HepG2 (cell line): ENCODE measurements at regions not wholly inside any gene's neighbourhood (a gene's known extent, or its start where the extent isn't known, plus 50 kb on each side); places are given as distances from the start of the nearest gene placed in this dataset.

Experiments used
- ATAC-seq: fragments of 200-7000 bp; cut with Tn5 transposase; 3 replicates; pipeline ENCODE4 v1.9.1; 2020; ENCODE audit warnings: mild to moderate bottlenecking, moderate library complexity
- BruUV-seq: library from RNA; stranded (reverse); fragments of 400-500 nt; replicated peaks from 2 replicates; lab custom pipeline; 2021; lab: Mats Ljungman, UMichigan
- CTCF ChIA-PET: fragments of 300-600 bp; formaldehyde crosslinking; extraction: SDS; loops from one replicate; lab custom pipeline; 2021; ENCODE audit warnings: low total read pairs, inconsistent platforms, low intra/inter-chr PET ratio; lab: Yijun Ruan, JAX
- POLR2A ChIA-PET: fragments of 350-600 bp; sonication (Branson Sonifier 250); formaldehyde crosslinking; loops from one replicate; lab custom pipeline; 2020; ENCODE audit warnings: antibody characterized with exemption, inconsistent platforms; lab: Yijun Ruan, JAX
- DNase-seq: peaks from one replicate; pipeline ENCODE4 v3.0.0-alpha.2; 2015; ENCODE audit warnings: low spot score
- FAIRE-seq: peaks from 3 replicates; lab custom pipeline; 2011; peaks lifted over from hg19 to GRCh38; lab: Jason Lieb, UNC
- H2AFZ ChIP-seq: one replicate; pipeline ENCODE4 v1.6.1; 2011; ENCODE audit warnings: low read length, inconsistent platforms
- H3K27ac ChIP-seq: fragments of 300-600 bp; 3 replicates; pipeline ENCODE4 v1.8.0; 2011; ENCODE audit warnings: mixed run types, mild to moderate bottlenecking, mixed read lengths, low read length, inconsistent platforms; ENCODE audit not compliant: insufficient read depth; ENCODE audit errors: extremely low read length
- H3K27me3 ChIP-seq, 2 experiments: fragments of 200-600 bp in 1 of 2; 2 replicates in 1 of 2; 3 replicates in 1 of 2; pipeline versions ENCODE4 v1.6.0 to v1.8.0; 2011; ENCODE audit warnings: low read length in 2 of 2, mild to moderate bottlenecking in 2 of 2, moderate library complexity in 2 of 2, inconsistent platforms in 1 of 2; ENCODE audit not compliant: insufficient read depth in 2 of 2, control insufficient read depth in 1 of 2
- H3K36me3 ChIP-seq, 2 experiments: fragments of 200-600 bp in 1 of 2; replicated peaks in 1 of 2; 2 replicates in 1 of 2; 3 replicates in 1 of 2; pipeline versions ENCODE4 v1.5.1 to v1.8.0; 2011; ENCODE audit warnings: low read length in 2 of 2, inconsistent platforms in 1 of 2; ENCODE audit not compliant: insufficient read depth in 2 of 2, control insufficient read depth in 1 of 2
- H3K4me1 ChIP-seq: 2 replicates; pipeline ENCODE4 v1.5.1; 2012; ENCODE audit warnings: low read length, inconsistent platforms; ENCODE audit not compliant: insufficient read depth
- H3K4me2 ChIP-seq: 2 replicates; pipeline ENCODE4 v1.6.0; 2011; ENCODE audit warnings: low read depth, low read length, inconsistent platforms
- H3K4me3 ChIP-seq, 3 experiments: fragments of 200-600 bp in 1 of 3; sonication (generic), shearing (Covaris generic) in 1 of 3; replicated peaks in 1 of 3; 2 replicates each; pipeline ENCODE4 v1.5.1; 2011 to 2016; ENCODE audit warnings: low read length in 3 of 3, inconsistent platforms in 2 of 3, low read depth in 2 of 3, mild to moderate bottlenecking in 2 of 3, control low read depth in 1 of 3, mixed read lengths in 1 of 3; ENCODE audit not compliant: insufficient read depth in 1 of 3
- H3K79me2 ChIP-seq: one replicate; pipeline ENCODE4 v1.6.1; 2011; ENCODE audit warnings: low read length, inconsistent platforms; ENCODE audit not compliant: insufficient read depth
- H3K9ac ChIP-seq: 2 replicates; pipeline ENCODE4 v1.6.0; 2011; ENCODE audit warnings: mild to moderate bottlenecking, low read depth, low read length, inconsistent platforms; ENCODE audit not compliant: insufficient read depth
- H3K9me3 ChIP-seq: 2 replicates; pipeline ENCODE4 v1.5.1; 2012; ENCODE audit warnings: mild to moderate bottlenecking, low read length
- H4K20me1 ChIP-seq: 2 replicates; pipeline ENCODE4 v1.6.0; 2011; ENCODE audit warnings: inconsistent platforms, mild to moderate bottlenecking, low read length, moderate library complexity; ENCODE audit not compliant: insufficient read depth
- ATF7 ChIP-seq, 2 experiments: fragments of 450-650 bp in 1 of 2; sonication (generic) in 1 of 2; formaldehyde crosslinking in 1 of 2; IDR thresholded peaks; 2 replicates each; pipeline versions ENCODE4 v1.4.0 to v1.6.1; 2016 to 2020; ENCODE audit warnings: antibody characterized with exemption in 1 of 2, mild to moderate bottlenecking in 1 of 2, missing genetic modification reagents in 1 of 2
- CREB1 ChIP-seq, 2 experiments: fragments of 450-650 bp in 1 of 2; IDR thresholded peaks; 2 replicates each; pipeline ENCODE4 v1.6.1; 2016 to 2017; ENCODE audit warnings: control low read depth in 1 of 2, mild to moderate bottlenecking in 1 of 2, missing compliant biosample characterization in 1 of 2, missing genetic modification characterization in 1 of 2
- NCOA1 ChIP-seq: sonication (generic); formaldehyde crosslinking; IDR thresholded peaks from 2 replicates; pipeline ENCODE4 v1.9.0; 2021; ENCODE audit warnings: missing genetic modification reagents
- RORA ChIP-seq: sonication (generic); formaldehyde crosslinking; IDR thresholded peaks from 2 replicates; pipeline ENCODE4 v1.5.0; 2020; ENCODE audit warnings: mild to moderate bottlenecking, missing genetic modification reagents, moderate library complexity
- ZFP36L1 ChIP-seq: sonication (generic); formaldehyde crosslinking; IDR thresholded peaks from 2 replicates; pipeline ENCODE4 v1.8.0; 2022; ENCODE audit warnings: mild to moderate bottlenecking, missing genetic modification reagents, moderate library complexity
- ZNF510 ChIP-seq: sonication (generic); formaldehyde crosslinking; IDR thresholded peaks from 2 replicates; pipeline ENCODE4 v1.4.0; 2020; ENCODE audit warnings: low read depth, mild to moderate bottlenecking, missing genetic modification reagents
- ZNF589 ChIP-seq: sonication (generic); formaldehyde crosslinking; conservative IDR thresholded peaks from 2 replicates; pipeline ENCODE4 v1.8.0; 2022; ENCODE audit warnings: mild to moderate bottlenecking, moderate library complexity, missing genetic modification reagents
- ZNF777 ChIP-seq: sonication (generic); formaldehyde crosslinking; IDR thresholded peaks from 2 replicates; pipeline ENCODE4 v1.4.0; 2020; ENCODE audit warnings: missing genetic modification reagents
- WGBS: methylation state at CpG from one replicate; pipeline ENCODE4 v1.1.6; 2017; ENCODE audit warnings: low lambda C conversion rate; 5-methylcytosine and 5-hydroxymethylcytosine counted together
- in situ Hi-C: cut with HindIII; loops from 2 replicates; pipeline ENCODE4 v1.10.0; 2017; ENCODE audit warnings: low pct_unique_long_range_greater_than_20kb; ENCODE audit not compliant: extremely low pct_ligation_motif_present
- intact Hi-C: fragments of 100-400 bp; cut with micrococcal nuclease; formaldehyde crosslinking; loops from one replicate; pipeline ENCODE4 v1.10.0; 2022; ENCODE audit not compliant: unreplicated experiment
- TF ChIP-seq, protein P1 (sequence below): sonication (generic); formaldehyde crosslinking; IDR thresholded peaks from 2 replicates; pipeline ENCODE4 v1.8.1; 2023; ENCODE audit warnings: missing genetic modification reagents, mild to moderate bottlenecking, borderline replicate concordance
- TF ChIP-seq, protein P2 (sequence below): sonication (generic); formaldehyde crosslinking; conservative IDR thresholded peaks from 2 replicates; pipeline ENCODE4 v1.4.0; 2020; ENCODE audit warnings: missing genetic modification reagents

DNA sequence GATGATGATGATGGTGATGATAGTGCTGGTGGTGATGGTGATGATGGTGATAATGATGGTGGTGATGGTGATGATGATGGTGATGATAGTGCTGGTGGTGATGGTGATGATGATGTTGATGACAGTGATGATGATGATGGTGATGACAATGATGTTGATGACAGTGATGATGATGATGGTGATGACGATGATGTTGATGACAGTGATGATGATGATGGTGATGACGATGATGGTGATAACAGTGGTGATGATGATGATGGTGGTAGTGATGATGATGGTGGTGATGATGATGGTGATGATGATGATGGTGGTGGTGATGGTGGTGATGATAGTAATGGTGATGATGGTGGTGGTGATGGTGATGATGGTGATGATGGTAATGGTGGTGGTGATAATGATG lies 80.1 kb upstream of the MXRA5 start:
- no peaks in the 10 kb centered on the region for H3K4me1 ChIP-seq
- ChIA-PET POLR2A (no interaction called here), CTCF (no interaction called here)
- no peaks in the 10 kb centered on the region for H3K27me3 ChIP-seq
- no peak overlapping the region for H3K9ac ChIP-seq
- H3K79me2 ChIP-seq: no peaks in the 10 kb centered on the region
- H3K27ac ChIP-seq: no peak overlapping the region
- DNase-seq (no peak), FAIRE-seq (no peak), ATAC-seq (no peak)
- H3K36me3 ChIP-seq: no peaks in the 10 kb centered on the region
- no peak overlapping the region for H3K4me2 ChIP-seq
- TF ChIP-seq, protein P1, sequence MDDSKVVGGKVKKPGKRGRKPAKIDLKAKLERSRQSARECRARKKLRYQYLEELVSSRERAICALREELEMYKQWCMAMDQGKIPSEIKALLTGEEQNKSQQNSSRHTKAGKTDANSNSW (CRISPR knock-in tag): no peak
- TF ChIP-seq ZFP36L1: no peak
- TF ChIP-seq ATF7 (IDR thresholded peaks at IDR 0.05): 0 out of 2 replicates have a peak, but pooled peaks have one; percentile 9
- TF ChIP-seq ATF7 (CRISPR knock-in tag; IDR thresholded peaks at IDR 0.05): no peak
- TF ChIP-seq RORA (CRISPR knock-in tag): no peak
- TF ChIP-seq ZNF510 (CRISPR knock-in tag): no peak
- TF ChIP-seq ZNF589: no peak
- TF ChIP-seq, protein P2, sequence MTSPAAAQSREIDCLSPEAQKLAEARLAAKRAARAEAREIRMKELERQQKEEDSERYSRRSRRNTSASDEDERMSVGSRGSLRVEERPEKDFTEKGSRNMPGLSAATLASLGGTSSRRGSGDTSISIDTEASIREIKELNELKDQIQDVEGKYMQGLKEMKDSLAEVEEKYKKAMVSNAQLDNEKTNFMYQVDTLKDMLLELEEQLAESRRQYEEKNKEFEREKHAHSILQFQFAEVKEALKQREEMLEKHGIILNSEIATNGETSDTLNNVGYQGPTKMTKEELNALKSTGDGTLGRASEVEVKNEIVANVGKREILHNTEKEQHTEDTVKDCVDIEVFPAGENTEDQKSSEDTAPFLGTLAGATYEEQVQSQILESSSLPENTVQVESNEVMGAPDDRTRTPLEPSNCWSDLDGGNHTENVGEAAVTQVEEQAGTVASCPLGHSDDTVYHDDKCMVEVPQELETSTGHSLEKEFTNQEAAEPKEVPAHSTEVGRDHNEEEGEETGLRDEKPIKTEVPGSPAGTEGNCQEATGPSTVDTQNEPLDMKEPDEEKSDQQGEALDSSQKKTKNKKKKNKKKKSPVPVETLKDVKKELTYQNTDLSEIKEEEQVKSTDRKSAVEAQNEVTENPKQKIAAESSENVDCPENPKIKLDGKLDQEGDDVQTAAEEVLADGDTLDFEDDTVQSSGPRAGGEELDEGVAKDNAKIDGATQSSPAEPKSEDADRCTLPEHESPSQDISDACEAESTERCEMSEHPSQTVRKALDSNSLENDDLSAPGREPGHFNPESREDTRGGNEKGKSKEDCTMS (CRISPR knock-in tag): no peak
- no peak for TF ChIP-seq NCOA1 (CRISPR knock-in tag)
- peak; percentile 98 for TF ChIP-seq CREB1 (IDR thresholded peaks at IDR 0.05)
- no peak for TF ChIP-seq CREB1 (CRISPR knock-in tag; IDR thresholded peaks at IDR 0.05)
- no peak for TF ChIP-seq ZNF777 (CRISPR knock-in tag)
- intact Hi-C loops: no loop called here
- no peaks in the 10 kb centered on the region for H4K20me1 ChIP-seq
- in situ Hi-C loops: no loop called here
- WGBS: 2% methylated on average over 2 of the region's 2 CpGs
- H3K9me3 ChIP-seq: no peaks in the 10 kb centered on the region
- no peak overlapping the region for H2AFZ ChIP-seq
- no peak overlapping the region for H3K4me3 ChIP-seq
- no TSS peak for BruUV-seq
